Left colon (tissue), 2 donors: ENCODE measurements at regions not wholly inside any gene's neighbourhood (a gene's known extent, or its start where the extent isn't known, plus 50 kb on each side); places are given as distances from the start of the nearest gene placed in this dataset.
A peak's percentile ranks its signal among the peaks of the same experiment; 100 is the strongest.
"Not testable (repeated sequence)": the region's sequence is repeated elsewhere in the genome, so short reads cannot be mapped to it uniquely, and the experiment has no call there.

Experiments used
- ATAC-seq: fragments of 200-7000 bp; cut with Tn5 transposase; one replicate; pipeline ENCODE4 v1.9.1; 2020; ENCODE audit warnings: mild to moderate bottlenecking, moderate library complexity
- DNase-seq, 2 donors: peaks; one replicate each; pipeline ENCODE4 v3.0.0-alpha.2; 2020
- intact Hi-C, 2 donors: fragments of 100-400 bp; cut with DNase I in 1 of 2; cut with micrococcal nuclease in 1 of 2; formaldehyde crosslinking; loops; one replicate each; pipeline versions ENCODE4 v1.11.2 to v1.14.0; 2022; cut with DNase I, micrococcal nuclease
- donor health status: DM: no; HTN: no; CAD: no.
- donor health status: DM: yes; HTN: yes; CAD: no.

DNA sequence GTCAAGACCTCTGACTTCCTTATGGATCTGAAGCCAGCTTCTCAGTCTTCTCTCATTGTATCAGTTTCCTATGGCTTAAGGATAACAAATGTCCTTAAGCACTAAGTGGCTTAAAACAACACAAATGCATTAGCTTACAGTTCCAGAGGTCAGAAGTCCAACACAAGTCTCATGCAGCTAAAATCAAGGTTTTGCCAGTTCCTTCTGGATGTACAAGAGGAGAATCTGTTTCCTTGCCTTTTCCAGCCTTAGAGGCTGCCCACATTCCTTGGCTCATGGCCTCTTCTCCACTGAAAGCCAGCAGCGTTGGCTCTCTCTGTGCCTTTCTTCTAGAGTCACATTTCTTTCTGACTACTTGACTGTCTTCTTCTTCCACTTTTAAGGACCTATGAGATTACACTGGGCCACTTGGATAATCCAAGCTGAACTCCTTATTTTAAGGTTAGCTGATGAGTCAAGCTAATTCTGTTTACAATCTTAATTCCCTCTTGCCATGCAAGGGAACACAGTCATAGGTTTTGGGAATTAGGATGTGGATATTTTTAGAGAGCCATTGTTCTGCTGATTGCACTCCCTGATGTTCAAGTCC, 179.0 kb downstream of the BCAS1 start:
- intact Hi-C loops = no loop called here
- no peak for DNase-seq

DNA sequence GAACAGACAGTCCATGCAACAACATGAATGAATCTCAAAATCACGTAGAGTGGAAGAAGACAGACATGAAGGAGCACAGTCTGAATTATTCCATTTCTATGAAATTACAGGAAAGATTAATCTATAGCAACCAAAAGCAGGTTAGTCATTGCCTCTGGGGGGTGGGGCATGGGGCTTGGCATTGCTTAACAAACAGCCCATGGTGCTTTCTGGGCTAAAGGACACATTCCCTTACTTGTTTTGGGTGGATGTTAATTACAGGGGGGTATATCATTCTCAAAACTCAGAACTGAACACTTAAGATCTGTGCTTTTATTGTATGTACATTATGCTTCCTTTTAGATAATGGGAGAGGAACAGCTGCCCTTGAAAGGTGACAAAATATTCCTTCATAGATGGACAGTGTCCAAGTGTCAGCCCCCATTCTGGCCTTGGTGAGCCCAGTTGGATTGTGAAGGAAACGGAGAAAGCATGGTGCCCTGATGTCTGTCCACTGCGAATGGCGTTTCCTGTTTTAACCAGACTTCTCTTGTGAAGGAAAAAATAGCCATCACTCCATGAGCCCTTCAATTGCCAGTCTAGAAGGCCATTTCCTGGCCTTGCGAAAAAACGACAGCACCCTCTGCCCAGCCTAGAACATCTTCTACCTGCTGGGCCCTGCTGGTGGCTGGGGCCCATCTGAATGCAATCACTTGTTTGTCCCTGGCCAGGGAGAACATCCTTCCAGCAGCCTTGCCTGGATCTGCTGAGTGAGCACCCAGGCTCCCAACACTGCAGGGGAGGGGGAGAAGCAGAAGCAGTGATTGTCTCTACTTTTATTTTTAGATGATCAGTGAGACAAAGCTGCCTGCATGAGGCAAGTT, 179.7 kb downstream of the BCAS1 start:
- DNase-seq = peak in 1 of 2 donors; percentile 40
- ATAC-seq = peak; percentile 66
- intact Hi-C loops = no loop called here

More for the DNA sequence above, 179.0 kb downstream of the BCAS1 start:
- ATAC-seq = peak; percentile 56

DNA sequence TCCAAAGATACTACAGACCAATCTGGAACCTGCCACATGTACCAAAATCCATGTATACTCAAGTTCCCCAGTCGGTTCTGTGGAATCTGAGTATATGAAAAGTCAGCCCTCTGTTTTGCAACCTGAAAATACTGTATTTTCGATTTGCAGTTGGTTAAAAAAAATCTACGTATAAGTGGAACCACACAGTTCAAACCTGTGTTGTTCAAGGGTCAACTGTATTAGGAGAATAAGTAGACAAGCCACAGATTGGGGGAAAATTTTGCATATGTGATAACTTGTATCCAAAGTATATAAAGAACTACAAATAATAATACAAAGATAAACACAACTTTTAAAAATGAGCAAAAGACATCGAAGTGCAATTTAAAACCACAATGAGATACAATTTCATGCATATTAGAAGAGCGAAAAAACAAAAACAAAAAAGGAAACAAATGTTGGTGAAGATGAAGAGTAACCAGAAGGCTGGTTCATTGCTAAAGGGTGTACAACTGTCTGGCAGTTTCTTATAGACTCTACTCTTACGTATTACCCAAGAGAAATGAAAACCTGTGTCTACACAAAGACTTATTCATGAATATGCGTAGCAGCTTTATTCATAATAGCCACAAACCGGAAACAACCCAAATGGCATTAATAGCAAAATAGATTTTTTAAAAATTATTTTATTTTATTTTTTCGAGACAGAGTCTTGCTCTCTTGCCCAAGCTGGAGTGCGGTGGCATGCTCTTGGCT, 180.8 kb downstream of the BCAS1 start:
- no peak for DNase-seq
- no peak for ATAC-seq
- intact Hi-C loops = no loop called here

DNA sequence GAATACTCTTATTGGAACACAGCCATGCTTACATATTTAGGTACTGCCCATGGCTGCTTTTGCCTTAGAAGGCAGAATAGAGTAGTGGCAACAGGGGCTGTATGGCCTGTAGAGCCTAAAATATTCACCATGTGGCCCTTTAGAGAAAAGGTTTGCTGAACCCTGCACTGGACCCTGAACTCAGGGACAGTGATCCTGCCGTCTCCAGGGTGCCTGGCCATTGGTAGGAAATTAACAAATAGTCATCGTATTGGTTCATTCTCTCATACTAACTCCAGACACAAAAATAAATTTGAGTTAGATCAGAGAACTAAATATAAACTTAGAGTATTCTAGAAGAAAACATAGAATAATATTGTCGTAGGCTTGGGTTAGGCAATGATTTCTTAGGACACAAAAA, 181.4 kb downstream of the BCAS1 start:
- intact Hi-C loops = no loop called here
- ATAC-seq (no peak), DNase-seq (no peak)

DNA sequence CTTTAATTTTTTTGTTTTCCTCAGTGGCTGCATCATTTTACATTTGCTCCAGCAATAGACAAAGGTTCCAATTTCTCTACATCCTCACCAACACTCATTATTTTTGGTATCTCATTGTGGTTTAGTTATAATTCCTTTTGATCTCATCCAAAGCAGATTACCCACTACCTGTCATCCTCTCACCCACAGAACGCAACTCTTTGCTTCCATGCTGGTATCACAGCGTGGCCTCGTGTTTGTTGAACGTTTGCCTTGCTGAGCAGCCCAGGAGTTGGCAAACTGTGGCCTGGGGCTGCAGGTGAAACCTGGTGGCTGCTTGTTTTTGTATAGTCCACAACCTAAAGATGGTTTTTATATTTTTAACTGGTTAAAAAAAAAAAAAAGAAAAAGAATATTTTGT, 181.9 kb downstream of the BCAS1 start:
- no peak for ATAC-seq
- DNase-seq = no peak
- intact Hi-C loops = no loop called here

DNA sequence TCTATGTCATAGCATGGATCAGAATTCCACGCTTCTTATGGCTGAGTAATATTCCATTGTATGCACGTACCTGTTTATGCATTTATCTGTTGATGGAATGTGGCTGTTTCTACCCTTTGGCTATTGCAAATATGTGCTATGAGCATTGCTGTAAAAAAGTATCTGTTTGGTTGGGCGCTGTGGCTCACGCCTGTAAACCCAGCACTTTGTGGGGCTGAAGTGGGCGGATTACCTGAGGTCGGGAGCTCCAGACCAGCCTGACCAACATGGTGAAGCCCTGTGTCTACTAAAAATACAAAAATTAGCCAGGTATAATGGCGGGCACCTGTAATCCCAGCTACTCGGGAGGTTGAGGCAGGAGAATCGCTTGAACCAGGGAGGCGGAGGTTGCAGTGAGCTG, 182.4 kb downstream of the BCAS1 start:
- intact Hi-C loops = no loop called here
- DNase-seq = no peak
- no peak for ATAC-seq

DNA sequence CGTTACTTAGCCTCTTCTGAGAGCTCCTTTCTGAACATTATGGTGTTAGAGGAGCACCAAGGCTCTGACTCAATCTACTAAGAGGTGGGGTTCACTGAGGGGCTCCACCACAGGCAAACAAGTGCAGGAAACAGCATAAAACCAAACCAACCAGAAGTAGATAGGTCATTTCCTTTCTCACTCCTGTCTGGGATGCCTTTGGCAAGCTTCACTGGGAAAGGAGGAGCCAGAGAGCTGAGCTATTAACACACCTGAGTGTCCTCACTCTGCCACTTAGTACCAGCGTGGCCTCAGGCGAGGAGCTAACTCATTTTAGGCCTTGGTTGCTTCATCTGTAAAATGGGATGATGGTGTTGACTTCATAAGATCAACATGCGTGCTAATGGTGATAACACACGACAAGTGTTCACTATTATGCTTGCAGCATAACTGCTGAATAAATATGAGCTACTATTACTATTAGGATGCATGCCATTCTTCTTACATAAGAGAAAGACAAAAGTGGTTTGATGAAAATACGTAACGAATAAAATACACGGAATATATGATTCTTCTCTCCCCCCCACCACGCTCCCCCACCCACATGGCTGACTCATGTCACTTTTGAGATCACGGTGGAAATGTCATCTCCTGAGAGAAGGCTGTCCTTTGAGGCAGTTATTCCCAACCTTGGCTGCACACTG, 185.4 kb downstream of the BCAS1 start:
- intact Hi-C loops = no loop called here
- DNase-seq (no peak), ATAC-seq (peak; percentile 26)

DNA sequence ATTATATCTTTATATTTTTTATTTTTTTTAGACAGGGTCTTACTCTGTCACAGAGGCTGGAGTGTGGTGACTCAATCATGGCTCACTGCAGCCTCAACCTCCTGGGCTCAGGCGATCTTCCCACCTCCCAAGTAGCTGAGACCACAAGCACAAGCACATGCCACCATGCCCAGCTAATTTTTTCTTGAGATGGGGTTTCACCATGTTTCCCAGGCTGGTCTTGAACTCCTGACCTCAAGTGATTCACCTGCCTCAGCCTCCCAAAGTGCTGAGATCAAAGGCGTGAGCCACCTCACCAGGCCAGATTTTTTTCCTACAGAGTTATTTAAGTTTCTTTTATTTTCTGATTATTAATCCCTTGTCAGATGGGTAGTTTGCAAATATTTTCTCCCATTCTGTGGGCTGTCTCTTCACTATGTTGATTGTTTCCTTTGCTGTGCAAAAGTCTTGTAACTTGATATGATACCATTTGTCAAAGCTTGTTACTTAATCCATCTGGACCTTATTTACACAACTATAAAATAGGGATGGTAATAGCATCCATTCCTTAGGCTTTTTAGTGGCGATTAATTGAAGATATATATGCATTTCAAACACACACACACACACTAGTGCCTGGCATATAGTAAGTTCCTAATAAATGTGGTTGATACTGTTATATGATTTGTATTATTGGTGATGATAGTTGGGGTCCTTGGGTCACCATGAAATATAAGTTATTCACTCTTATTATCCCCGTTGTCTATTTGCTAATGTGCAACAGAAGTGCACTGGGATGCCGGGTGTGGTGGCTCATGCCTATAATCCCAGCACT, 187.1 kb downstream of the BCAS1 start:
- intact Hi-C loops = no loop called here
- ATAC-seq = no peak

DNA sequence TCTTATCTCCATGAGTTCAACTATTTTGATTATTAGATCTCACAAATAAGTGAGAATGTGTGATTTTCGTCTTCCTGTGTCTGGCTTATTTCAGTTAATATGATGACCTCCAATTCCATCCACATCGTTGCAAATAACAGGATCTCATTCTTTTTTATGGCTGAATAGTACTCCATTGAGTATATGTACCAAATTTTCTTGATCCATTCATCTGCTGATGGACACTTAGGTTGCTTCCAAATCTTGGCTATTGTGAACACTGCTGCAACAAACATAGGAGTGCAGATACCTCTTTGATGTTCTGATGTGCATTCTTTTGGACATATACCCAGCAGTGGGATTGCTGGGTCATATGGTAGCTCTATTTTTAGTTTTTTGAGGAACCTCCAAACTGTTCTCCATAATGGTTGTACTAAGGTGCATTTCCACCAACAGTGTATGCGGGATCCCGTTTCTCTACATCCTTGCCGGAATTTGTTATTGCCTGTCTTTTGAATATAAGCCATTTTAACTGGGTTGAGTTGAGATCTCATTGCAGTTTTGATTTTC, 187.9 kb downstream of the BCAS1 start:
- intact Hi-C loops, DNase-seq, ATAC-seq: not testable (repeated sequence)

More for the DNA sequence above, 187.1 kb downstream of the BCAS1 start:
- no peak for DNase-seq

DNA sequence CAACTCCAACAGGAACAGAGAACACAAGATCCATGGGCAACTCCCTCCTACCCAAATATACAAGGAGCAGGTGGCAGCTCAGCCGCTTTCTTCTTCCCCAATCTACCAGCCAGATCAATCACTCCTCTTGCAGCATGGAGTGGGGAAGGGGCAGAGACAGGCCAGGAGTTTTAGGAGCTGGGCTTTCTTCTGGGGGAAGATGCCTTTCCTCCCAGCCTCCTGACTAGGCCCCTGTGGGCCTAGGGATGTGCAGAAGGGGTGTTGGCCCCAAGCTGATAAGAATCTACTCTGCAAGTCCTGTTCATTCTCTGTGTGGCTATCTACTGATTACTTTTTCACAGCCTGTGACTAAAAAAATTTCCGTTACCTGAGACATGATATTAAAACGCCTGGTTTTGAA, 189.0 kb downstream of the BCAS1 start:
- intact Hi-C loops = no loop called here
- no peak for DNase-seq
- ATAC-seq = no peak

DNA sequence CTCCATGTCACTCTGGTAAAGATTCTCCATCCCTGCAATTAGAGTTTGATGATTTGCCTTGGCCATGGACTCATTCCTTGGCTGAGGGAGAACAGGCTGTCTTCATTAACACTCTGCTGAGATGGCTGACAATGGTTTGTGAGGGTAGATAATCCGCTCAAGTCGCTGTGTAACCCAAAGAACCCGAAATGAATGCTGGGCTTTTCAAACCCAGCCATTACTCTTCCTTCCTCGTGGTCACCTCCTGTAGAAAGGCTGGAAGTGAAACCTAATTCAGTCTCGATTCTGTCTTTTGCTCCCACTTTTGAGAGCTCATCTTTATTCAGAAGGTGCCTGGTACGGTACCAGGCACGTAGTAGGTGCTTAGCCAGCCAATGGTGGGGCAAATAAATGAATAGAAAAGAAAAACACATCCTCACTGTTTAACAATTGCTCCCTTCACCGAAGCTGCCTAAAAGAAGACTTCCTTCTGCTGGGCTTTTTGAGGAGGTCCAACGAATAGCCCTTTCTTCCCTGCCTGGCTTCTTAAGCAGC, 190.2 kb downstream of the BCAS1 start:
- ATAC-seq (no peak), DNase-seq (no peak)
- intact Hi-C loops = no loop called here

DNA sequence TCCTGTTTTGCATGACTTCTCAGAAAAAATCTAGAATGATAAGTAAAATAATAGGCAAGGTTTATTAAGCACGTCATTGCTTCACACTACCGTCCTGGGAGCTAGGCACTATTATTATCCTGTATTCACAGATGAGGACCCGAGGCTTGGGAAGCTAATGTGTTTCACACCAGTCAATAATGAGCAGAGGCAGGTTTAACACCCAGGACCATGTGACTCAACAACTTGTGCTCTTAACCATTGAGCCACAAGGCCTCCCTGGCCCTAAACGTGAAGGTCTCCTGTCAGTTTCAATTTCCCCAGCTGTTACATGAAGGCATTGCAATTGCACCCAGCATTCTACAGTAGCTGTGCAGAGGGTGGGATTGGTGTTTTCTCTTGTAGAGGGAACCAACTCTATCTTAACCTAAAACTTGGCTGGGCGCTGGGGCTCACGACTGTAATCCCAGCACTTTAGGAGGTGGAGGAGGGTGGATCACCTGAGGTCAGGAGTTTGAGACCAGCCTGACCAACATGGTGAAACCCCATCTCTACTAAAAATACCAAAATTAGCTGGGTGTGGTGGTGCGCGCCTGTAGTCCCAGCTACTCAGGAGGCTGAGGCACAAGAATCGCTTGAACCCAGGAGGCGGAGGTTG, 191.2 kb downstream of the BCAS1 start:
- intact Hi-C loops = no loop called here
- peak; percentile 24 for ATAC-seq
- no peak for DNase-seq

DNA sequence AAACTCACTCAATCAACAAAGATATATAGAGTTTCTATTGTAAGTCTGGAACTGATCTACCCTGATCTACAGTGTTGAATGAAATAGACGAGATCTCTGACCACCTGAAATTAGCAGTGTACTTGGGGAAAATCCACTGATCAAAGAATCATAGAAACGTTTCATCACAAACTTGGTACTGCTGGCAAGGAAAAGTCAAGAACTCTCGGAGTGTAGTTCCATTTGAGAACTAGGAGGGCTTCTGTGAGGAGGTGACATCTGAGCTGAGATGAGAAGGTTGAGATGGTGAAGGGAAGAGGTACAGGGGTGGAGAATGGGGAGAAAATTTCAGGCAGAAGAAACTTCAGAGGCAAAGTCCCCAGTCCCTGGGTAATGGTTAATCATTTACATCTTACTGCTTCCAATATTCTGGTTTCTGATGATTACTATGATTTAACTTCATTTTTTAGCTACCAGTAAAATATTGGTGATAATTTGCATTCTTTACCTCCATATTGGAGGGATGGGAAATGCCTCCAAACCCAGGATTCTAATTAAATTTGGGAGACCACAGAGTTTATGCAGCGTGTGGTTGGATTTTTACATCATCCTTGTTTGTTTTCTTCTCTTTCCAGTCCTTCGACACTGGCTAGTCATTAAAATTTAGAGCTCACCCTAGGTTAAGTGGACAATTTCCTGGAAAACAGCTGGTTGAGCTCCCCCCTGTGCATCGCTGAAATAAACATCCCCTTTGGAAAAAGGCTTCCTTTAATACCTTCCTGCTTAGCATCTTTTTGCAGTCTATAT, 191.9 kb downstream of the BCAS1 start:
- ATAC-seq (peak; percentile 49), DNase-seq (no peak)
- intact Hi-C loops = no loop called here

DNA sequence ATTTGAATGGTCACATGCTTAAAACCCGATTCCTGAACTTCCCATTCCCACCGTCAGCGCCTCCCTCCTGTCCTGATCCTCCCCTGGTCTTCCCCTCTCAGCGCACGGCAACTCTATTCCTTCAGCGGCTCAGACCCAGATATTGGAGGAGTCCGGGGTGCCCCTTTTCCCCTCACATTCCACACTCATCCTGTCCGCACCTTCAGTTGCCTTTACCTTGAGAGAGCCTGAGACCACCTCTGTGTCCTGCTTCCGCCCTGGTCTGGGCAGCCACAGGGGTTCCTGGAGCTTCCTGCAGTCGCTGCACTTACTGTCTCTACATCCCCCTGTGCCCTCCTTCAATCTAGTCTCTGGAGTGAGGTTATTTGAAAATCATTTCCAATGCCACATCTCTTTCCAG, 193.4 kb downstream of the BCAS1 start:
- no peak for ATAC-seq
- intact Hi-C loops = no loop called here
- DNase-seq = no peak

DNA sequence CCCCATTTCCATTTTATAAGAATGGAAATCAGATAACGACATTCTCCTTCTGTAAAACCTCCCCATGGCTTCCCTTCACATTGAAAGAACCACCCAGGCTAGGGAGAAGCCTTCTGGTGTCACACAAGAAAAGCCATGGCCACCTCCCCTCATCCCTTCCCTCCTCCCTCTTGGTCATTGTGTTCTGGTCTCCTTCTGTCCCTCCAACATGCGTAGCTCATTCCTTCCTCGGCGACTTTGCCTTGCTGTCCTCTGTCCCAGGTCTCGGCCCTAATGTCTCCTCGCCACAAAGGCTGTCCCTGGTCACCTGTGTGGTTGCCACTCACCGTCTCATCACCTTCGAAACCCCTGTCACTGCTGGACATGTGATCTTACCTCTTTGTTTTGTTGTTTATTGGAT, 193.9 kb downstream of the BCAS1 start:
- ATAC-seq = no peak
- intact Hi-C loops = no loop called here
- DNase-seq = no peak

DNA sequence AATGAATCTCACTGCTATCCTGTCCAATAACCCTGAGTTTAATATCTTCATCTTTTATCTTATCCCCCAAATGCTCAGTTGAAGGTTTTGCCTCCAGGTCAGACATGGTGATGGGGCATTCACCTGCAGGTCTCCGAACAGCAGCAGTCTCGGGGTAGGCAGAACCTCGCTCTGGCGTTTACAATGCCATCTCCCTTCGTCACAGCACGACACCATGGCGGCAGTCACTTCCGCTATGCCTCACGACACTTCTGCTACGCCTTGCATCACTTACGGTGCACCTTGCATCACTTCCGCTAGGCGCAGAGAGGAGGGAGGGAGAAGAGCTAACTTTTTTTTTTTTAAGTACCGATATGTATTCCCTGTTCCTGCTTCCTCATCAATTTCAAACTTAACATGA, 194.9 kb downstream of the BCAS1 start:
- no peak for ATAC-seq
- intact Hi-C loops = no loop called here

DNA sequence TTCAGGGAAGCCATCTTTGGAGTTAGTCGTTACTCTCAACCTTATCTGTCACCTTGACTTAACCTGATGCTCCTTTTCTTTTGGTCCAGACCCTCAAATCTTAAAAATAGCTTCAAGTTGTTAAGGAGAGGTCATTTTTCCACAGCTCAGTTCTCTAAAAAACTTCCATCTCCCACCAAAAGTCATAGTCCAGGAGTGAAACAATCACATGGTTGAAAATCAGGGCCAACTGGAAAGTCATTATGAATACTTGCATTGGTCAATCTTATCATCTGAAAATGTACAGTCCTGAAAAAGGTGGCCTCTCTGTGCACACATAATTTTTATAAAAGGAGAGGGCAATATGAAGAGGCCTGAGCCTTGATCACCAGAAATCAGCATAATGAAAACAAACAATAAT, 195.7 kb downstream of the BCAS1 start:
- no peak for DNase-seq
- intact Hi-C loops = loop anchor here in 1 of 2 donors (5.0 kb wide), 1 partner anchor 297 kb away; no protein-coding TSS in a partner anchor
- no peak for ATAC-seq

More for the DNA sequence above, 194.9 kb downstream of the BCAS1 start:
- no peak for DNase-seq
